ENCODE measurements at regions not wholly inside any gene's neighbourhood (a gene's known extent, or its start where the extent isn't known, plus 50 kb on each side); places are given as distances from the start of the nearest gene placed in this dataset.

DNA sequence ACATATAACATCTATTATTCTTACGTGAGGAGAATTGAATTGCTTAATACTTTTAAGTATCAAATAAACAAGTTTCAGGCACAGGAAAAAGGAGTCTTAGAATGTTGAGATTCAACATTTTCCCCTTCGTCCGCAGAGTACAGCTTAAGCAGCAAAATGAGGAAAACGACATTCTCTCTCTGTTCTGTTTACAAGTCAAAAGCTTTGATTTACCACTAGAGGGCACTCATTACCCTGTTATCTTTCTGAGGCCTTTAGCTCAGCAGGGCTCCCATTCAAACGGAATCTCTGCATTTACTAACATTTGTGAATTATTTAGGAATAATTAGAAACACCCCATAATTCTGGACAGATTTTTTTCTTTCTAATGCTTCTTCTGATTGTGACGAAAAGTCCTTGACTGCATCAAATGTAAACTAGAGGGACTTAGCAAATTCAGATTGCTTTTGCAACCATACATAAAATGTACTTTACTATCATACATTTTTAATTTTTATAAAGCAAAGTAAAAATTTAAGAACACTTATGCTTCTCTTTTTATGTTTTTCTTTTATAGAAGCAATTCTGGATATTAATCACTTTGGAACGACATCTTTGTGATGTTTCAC is 75.0 kb downstream of the JRKL start:
- no peak overlapping the region for H3K4me3 Mint-ChIP-seq (ENCODE audit: low read depth)
- no peak for DNase-seq (ENCODE audit: low spot score, unreplicated experiment)
- H3K27ac Mint-ChIP-seq = no peak overlapping the region
- TF ChIP-seq, protein P1, sequence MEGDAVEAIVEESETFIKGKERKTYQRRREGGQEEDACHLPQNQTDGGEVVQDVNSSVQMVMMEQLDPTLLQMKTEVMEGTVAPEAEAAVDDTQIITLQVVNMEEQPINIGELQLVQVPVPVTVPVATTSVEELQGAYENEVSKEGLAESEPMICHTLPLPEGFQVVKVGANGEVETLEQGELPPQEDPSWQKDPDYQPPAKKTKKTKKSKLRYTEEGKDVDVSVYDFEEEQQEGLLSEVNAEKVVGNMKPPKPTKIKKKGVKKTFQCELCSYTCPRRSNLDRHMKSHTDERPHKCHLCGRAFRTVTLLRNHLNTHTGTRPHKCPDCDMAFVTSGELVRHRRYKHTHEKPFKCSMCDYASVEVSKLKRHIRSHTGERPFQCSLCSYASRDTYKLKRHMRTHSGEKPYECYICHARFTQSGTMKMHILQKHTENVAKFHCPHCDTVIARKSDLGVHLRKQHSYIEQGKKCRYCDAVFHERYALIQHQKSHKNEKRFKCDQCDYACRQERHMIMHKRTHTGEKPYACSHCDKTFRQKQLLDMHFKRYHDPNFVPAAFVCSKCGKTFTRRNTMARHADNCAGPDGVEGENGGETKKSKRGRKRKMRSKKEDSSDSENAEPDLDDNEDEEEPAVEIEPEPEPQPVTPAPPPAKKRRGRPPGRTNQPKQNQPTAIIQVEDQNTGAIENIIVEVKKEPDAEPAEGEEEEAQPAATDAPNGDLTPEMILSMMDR (IDR thresholded peaks at IDR 0.05; ENCODE audit: unreplicated experiment) = peak; percentile 81
- H3K9me3 Mint-ChIP-seq (ENCODE audit: low read depth) = no peaks in the 10 kb centered on the region
- H3K4me1 Mint-ChIP-seq (ENCODE audit: low read depth) = peaks cover 3% of the 10 kb centered on the region
- no peaks in the 10 kb centered on the region for H3K36me3 Mint-ChIP-seq (ENCODE audit: insufficient read depth)
- H3K27me3 Mint-ChIP-seq = peaks cover 3% of the 10 kb centered on the region

DNA sequence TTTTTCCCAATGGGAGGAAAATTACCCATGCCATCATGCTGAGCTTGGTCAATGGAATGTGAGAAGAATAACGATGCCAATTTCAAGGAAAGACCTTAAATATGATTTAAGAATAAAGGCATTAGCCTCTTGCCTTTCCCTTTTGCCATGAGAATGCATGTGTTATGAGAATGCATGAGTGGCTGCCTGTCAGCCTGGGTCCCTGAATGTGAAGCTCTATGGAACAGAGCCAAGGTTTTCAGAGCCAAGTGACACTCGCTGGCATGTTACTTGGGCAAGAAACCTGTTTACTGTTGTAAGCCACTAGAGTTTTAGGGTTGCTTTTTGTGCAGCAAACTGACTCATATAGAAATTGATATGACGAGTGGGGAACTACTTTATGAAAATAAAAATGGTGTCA is 75.7 kb downstream of the JRKL start:
- TF ChIP-seq, protein P1 (IDR thresholded peaks at IDR 0.05; ENCODE audit: unreplicated experiment) = no peak
- DNase-seq (ENCODE audit: low spot score, unreplicated experiment) = no peak
- H3K27me3 Mint-ChIP-seq = peaks cover 3% of the 10 kb centered on the region
- H3K4me1 Mint-ChIP-seq (ENCODE audit: low read depth) = peaks cover 3% of the 10 kb centered on the region
- no peaks in the 10 kb centered on the region for H3K36me3 Mint-ChIP-seq (ENCODE audit: insufficient read depth)
- H3K9me3 Mint-ChIP-seq (ENCODE audit: low read depth) = no peaks in the 10 kb centered on the region
- no peak overlapping the region for H3K4me3 Mint-ChIP-seq (ENCODE audit: low read depth)
- H3K27ac Mint-ChIP-seq = no peak overlapping the region

DNA sequence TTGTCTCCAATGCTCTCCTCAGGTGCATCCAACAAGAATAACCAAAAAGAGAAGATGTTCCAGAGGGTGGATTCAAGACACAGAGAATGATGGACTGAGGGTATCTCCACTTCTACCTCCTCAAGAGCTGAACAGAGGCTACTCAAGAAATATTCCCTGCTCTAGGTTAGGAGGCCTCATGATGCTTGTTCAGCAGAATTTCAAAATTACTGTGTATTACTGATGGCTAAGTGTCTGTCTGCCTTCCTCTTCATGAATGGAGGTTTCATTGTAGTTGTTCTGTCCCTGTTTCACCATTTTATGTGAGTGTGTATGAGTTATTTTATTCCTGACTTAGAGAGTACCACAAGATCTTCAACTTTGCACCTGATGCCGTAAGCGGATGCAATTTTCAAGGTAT is 76.8 kb downstream of the JRKL start:
- Mint-ChIP-seq H3K4me1 (ENCODE audit: low read depth) (peaks cover 3% of the 10 kb centered on the region), H3K27ac (no peak overlapping the region), H3K4me3 (ENCODE audit: low read depth) (no peak overlapping the region), H3K36me3 (ENCODE audit: insufficient read depth) (no peaks in the 10 kb centered on the region), H3K27me3 (peaks cover 3% of the 10 kb centered on the region), H3K9me3 (ENCODE audit: low read depth) (no peaks in the 10 kb centered on the region)
- TF ChIP-seq, protein P1 (IDR thresholded peaks at IDR 0.05; ENCODE audit: unreplicated experiment) = no peak
- DNase-seq (ENCODE audit: low spot score, unreplicated experiment) = no peak

DNA sequence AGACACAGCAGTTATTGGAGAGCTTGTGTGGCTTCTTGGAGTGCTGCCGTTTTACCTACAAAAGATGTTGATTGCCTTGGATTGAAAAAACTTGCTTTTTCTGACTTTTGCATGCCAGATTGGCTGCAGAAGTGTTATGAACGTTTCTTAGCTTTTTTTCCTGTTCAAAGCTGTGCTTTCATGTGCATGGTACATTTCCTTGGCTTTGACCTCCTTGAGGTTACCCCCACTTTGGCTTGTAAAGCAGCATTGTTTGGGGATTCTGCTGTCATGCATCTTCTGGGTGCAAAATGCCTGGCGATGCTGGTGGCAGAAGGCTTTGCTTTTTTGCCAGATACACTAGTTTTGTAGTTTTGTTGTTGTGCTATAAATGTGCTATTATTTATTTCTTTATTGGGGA is 80.0 kb downstream of the JRKL start:
- peaks cover 4% of the 10 kb centered on the region for H3K9me3 Mint-ChIP-seq (ENCODE audit: low read depth)
- TF ChIP-seq, protein P1 (IDR thresholded peaks at IDR 0.05; ENCODE audit: unreplicated experiment) = no peak
- no peak overlapping the region for H3K27ac Mint-ChIP-seq
- DNase-seq (ENCODE audit: low spot score, unreplicated experiment) = no peak
- H3K4me3 Mint-ChIP-seq (ENCODE audit: low read depth) = no peak overlapping the region
- H3K36me3 Mint-ChIP-seq (ENCODE audit: insufficient read depth) = no peaks in the 10 kb centered on the region
- H3K27me3 Mint-ChIP-seq = no peaks in the 10 kb centered on the region
- H3K4me1 Mint-ChIP-seq (ENCODE audit: low read depth) = no peaks in the 10 kb centered on the region

DNA sequence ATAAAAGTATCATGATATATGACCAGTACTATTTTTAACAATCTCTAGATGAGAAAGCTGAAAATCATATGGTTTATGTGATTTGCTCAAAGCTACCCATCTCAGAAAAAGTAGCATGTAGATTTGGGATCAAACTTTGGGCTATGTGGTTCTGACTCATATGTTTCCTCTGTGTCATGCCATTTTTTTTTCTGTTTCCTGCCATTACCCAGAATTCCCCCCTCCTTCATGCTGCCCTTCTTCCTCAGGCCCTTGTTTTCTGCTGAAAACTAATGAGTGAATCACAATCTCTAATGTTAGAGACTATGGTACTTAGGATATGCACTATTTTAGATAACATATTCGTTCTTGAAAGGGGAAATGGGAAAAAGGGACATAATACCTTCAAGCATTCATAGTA is 80.7 kb downstream of the JRKL start:
- H3K9me3 Mint-ChIP-seq (ENCODE audit: low read depth) = peaks cover 12% of the 10 kb centered on the region
- no peaks in the 10 kb centered on the region for H3K27me3 Mint-ChIP-seq
- DNase-seq (ENCODE audit: low spot score, unreplicated experiment) = no peak
- H3K4me1 Mint-ChIP-seq (ENCODE audit: low read depth) = no peaks in the 10 kb centered on the region
- no peak overlapping the region for H3K27ac Mint-ChIP-seq
- no peaks in the 10 kb centered on the region for H3K36me3 Mint-ChIP-seq (ENCODE audit: insufficient read depth)
- H3K4me3 Mint-ChIP-seq (ENCODE audit: low read depth) = no peak overlapping the region
- TF ChIP-seq, protein P1 (IDR thresholded peaks at IDR 0.05; ENCODE audit: unreplicated experiment) = no peak

All from progenitor cell of endocrine pancreas (in vitro differentiated cells).